ENCODE measurements at regions not wholly inside any gene's neighbourhood (a gene's known extent, or its start where the extent isn't known, plus 50 kb on each side); places are given as distances from the start of the nearest gene placed in this dataset.

DNA sequence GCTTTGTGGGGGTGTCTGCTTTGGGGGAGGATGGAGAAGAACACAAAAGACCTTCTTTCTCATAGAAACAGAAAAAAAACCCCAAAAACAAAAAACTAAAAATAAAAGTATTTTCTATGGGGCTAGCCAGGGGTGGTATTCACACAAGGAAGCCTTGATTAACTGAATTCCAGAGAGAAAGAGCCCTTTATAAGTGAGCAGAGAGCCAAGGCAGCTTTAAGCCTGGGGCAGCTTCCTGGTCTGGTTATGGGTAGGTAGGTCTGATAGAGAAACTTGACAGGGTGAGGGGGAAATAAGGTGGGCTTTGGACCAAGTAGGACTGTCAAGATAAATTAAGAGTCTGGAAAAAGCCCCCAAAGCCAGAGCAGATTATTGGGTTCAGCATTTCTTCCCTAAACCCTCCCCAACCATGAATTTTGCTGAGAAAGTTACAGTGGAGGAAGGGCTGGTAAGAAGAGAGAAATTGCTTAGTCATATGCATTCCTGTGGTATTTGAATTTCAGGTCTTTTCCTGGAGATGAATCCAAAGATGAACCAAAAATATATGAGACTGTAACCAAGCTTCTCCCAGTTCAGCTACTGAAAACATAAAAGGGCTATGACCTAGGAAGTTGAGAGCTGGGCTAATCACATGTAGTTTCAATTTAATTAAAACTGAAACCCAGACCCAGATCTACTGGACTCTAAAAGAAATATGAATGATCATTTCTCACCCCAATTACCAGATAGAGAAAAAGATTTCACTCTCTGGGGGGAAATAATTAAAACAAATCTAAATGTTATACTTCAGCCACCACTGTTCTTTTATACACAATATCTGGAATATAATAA lies 144.8 kb downstream of the TBC1D30 start:
- TF ChIP-seq CTCF (conservative IDR thresholded peaks at IDR 0.05; ENCODE audit: low read length) (no peak), EZH2phosphoT487 (IDR thresholded peaks at IDR 0.05; ENCODE audit: borderline replicate concordance, low read depth, low read length) (no peak)

Data from OCI-LY7 (cell line).